Panc1 (cell line): ENCODE measurements at regions not wholly inside any gene's neighbourhood (a gene's known extent, or its start where the extent isn't known, plus 50 kb on each side); places are given as distances from the start of the nearest gene placed in this dataset.

Source experiments
- ATAC-seq: fragments of 200-7000 bp; cut with Tn5 transposase; 2 replicates; pipeline ENCODE4 v1.9.1; 2020; ENCODE audit warnings: mild to moderate bottlenecking, moderate library complexity
- BruUV-seq: library from RNA; stranded (reverse); fragments of 400-500 nt; replicated peaks from 2 replicates; lab custom pipeline; 2021; lab: Mats Ljungman, UMichigan
- CTCF ChIA-PET: fragments of 300-600 bp; sonication (Branson Sonifier 250); formaldehyde crosslinking; loops from one replicate; lab custom pipeline; 2022; ENCODE audit warnings: antibody characterized with exemption; lab: Charles Lee
- POLR2A ChIA-PET: fragments of 300-600 bp; sonication (Branson Sonifier 250); formaldehyde crosslinking; loops from one replicate; lab custom pipeline; 2022; ENCODE audit warnings: antibody characterized with exemption; lab: Charles Lee
- DNase-seq: peaks from one replicate; pipeline ENCODE4 v3.0.0-alpha.2; 2010; ENCODE audit warnings: low read depth, low spot score
- H3K27ac ChIP-seq: 2 replicates; pipeline ENCODE4 v1.5.1; 2011; ENCODE audit warnings: mild to moderate bottlenecking, low read length, inconsistent platforms
- H3K27me3 ChIP-seq: fragments of 200-500 bp; sonication (Bioruptor generic); 2 replicates; pipeline ENCODE4 v1.6.0; 2014; ENCODE audit warnings: low read length, inconsistent platforms; ENCODE audit not compliant: control insufficient read depth, insufficient read depth
- H3K36me3 ChIP-seq: fragments of 200-500 bp; sonication (Bioruptor generic); 2 replicates; pipeline ENCODE4 v1.5.1; 2014; ENCODE audit warnings: inconsistent platforms, mild to moderate bottlenecking, low read length, moderate library complexity; ENCODE audit not compliant: control insufficient read depth, insufficient read depth
- H3K4me1 ChIP-seq: 2 replicates; pipeline ENCODE4 v1.5.1; 2011; ENCODE audit warnings: inconsistent platforms, mild to moderate bottlenecking, low read length, moderate library complexity; ENCODE audit not compliant: control insufficient read depth, insufficient read depth
- H3K4me3 ChIP-seq, 2 experiments: 2 replicates each; pipeline ENCODE4 v1.5.1; 2011 to 2012; ENCODE audit warnings: low read depth in 2 of 2, low read length in 2 of 2, mild to moderate bottlenecking in 2 of 2, inconsistent platforms in 1 of 2, moderate library complexity in 1 of 2
- H3K9me3 ChIP-seq: fragments of 200-500 bp; sonication (Bioruptor generic); 2 replicates; pipeline ENCODE4 v1.5.1; 2014; ENCODE audit warnings: low read depth, mild to moderate bottlenecking, inconsistent platforms, low read length, moderate library complexity; ENCODE audit not compliant: control insufficient read depth, insufficient read depth
- CTCF ChIP-seq: fragments of 450-650 bp; IDR thresholded peaks from 2 replicates; pipeline ENCODE4 v1.5.1; 2017; ENCODE audit warnings: mild to moderate bottlenecking
- POLR2AphosphoS5 ChIP-seq: IDR thresholded peaks from 2 replicates; pipeline ENCODE4 v1.6.1; 2012; ENCODE audit warnings: mild to moderate bottlenecking, low read depth, low read length, moderate library complexity
- REST ChIP-seq, 2 experiments: IDR thresholded peaks; 2 replicates each; pipeline ENCODE4 v1.6.1; 2011 to 2012; ENCODE audit warnings: low read depth in 2 of 2, control low read depth in 1 of 2, low read length in 1 of 2, mild to moderate bottlenecking in 1 of 2, moderate library complexity in 1 of 2; ENCODE audit not compliant: insufficient read depth in 1 of 2
- SIN3A ChIP-seq: IDR thresholded peaks from 2 replicates; pipeline ENCODE4 v1.6.1; 2012; ENCODE audit warnings: low read depth, mild to moderate bottlenecking, low read length, moderate library complexity, borderline replicate concordance; ENCODE audit not compliant: insufficient read depth
- TCF7L2 ChIP-seq: IDR thresholded peaks from 2 replicates; pipeline ENCODE4 v1.6.1; 2011; ENCODE audit warnings: mild to moderate bottlenecking, low read depth, low read length, inconsistent platforms
- in situ Hi-C: cut with HindIII; loops from 2 replicates; pipeline ENCODE4 v1.10.0; 2016; ENCODE audit warnings: low sequenced_read_pairs, low pct_unique_long_range_greater_than_20kb
- intact Hi-C: fragments of 100-400 bp; cut with micrococcal nuclease; formaldehyde crosslinking; loops from one replicate; pipeline ENCODE4 v1.10.0; 2022; ENCODE audit not compliant: unreplicated experiment

- H3K36me3 ChIP-seq, result no peaks in the 10 kb centered on the region
- no peaks in the 10 kb centered on the region for H3K9me3 ChIP-seq
- no peak overlapping the region for H3K4me3 ChIP-seq
- intact Hi-C loops (no loop called here), in situ Hi-C loops (no loop called here)
- BruUV-seq, result no TSS peak
- no peak for TF ChIP-seq CTCF
- TF ChIP-seq POLR2AphosphoS5, result no peak
- no peak for TF ChIP-seq SIN3A
- no peak for TF ChIP-seq REST (IDR thresholded peaks at IDR 0.05; ENCODE audit: insufficient read depth in 1 of 2, low read depth in 2 of 2, low read length in 1 of 2)
- no peak for TF ChIP-seq TCF7L2
- H3K4me1 ChIP-seq, result no peaks in the 10 kb centered on the region
- DNase-seq (no peak), ATAC-seq (no peak)
- ChIA-PET POLR2A (no interaction called here), CTCF (no interaction called here)
- no peaks in the 10 kb centered on the region for H3K27me3 ChIP-seq
- no peak overlapping the region for H3K27ac ChIP-seq
Observed at GRCh38 chr6:164763788-164764187, 545.6 kb downstream of the C6orf118 start.

GRCh38 chr6:164757451-164757850 is 552.0 kb downstream of the C6orf118 start:
- no TSS peak for BruUV-seq
- Histone ChIP-seq H3K36me3 (no peaks in the 10 kb centered on the region), H3K27me3 (no peaks in the 10 kb centered on the region), H3K4me3 (no peak overlapping the region), H3K4me1 (no peaks in the 10 kb centered on the region), H3K9me3 (no peaks in the 10 kb centered on the region), H3K27ac (no peak overlapping the region)
- ATAC-seq (no peak), DNase-seq (no peak)
- TF ChIP-seq TCF7L2, result no peak
- TF ChIP-seq POLR2AphosphoS5, result no peak
- TF ChIP-seq REST (IDR thresholded peaks at IDR 0.05; ENCODE audit: insufficient read depth in 1 of 2, low read depth in 2 of 2, low read length in 1 of 2), result no peak
- no peak for TF ChIP-seq SIN3A
- POLR2A ChIA-PET, result no interaction called here
- in situ Hi-C loops (no loop called here), intact Hi-C loops (no loop called here)
- CTCF ChIA-PET, result no interaction called here
